PC-3 (cell line): ENCODE measurements at regions not wholly inside any gene's neighbourhood (a gene's known extent, or its start where the extent isn't known, plus 50 kb on each side); places are given as distances from the start of the nearest gene placed in this dataset.

Experiments
- EZH2 ChIP-seq: fragments of 300-600 bp; sonication (generic); IDR thresholded peaks from one replicate; pipeline ENCODE4 v1.6.1; 2017; ENCODE audit warnings: antibody characterized with exemption, mild to moderate bottlenecking, low read length; ENCODE audit not compliant: unreplicated experiment
- EZH2phosphoT487 ChIP-seq: fragments of 300-600 bp; sonication (generic); IDR thresholded peaks from 2 replicates; pipeline ENCODE4 v1.6.1; 2018; ENCODE audit warnings: mild to moderate bottlenecking, antibody characterized with exemption, low read length, borderline replicate concordance
- TF ChIP-seq, protein P1 (sequence below): fragments of 300-600 bp; sonication (generic); conservative IDR thresholded peaks from 2 replicates; pipeline ENCODE4 v1.5.1; 2017; ENCODE audit warnings: antibody characterized with exemption, low read depth, mild to moderate bottlenecking, low read length

GRCh38 chr3:159859836-159860235 lies 128.8 kb upstream of the IL12A start:
- TF ChIP-seq, protein P1, sequence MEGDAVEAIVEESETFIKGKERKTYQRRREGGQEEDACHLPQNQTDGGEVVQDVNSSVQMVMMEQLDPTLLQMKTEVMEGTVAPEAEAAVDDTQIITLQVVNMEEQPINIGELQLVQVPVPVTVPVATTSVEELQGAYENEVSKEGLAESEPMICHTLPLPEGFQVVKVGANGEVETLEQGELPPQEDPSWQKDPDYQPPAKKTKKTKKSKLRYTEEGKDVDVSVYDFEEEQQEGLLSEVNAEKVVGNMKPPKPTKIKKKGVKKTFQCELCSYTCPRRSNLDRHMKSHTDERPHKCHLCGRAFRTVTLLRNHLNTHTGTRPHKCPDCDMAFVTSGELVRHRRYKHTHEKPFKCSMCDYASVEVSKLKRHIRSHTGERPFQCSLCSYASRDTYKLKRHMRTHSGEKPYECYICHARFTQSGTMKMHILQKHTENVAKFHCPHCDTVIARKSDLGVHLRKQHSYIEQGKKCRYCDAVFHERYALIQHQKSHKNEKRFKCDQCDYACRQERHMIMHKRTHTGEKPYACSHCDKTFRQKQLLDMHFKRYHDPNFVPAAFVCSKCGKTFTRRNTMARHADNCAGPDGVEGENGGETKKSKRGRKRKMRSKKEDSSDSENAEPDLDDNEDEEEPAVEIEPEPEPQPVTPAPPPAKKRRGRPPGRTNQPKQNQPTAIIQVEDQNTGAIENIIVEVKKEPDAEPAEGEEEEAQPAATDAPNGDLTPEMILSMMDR: no peak
- TF ChIP-seq EZH2phosphoT487 (no peak), EZH2 (no peak)
